GM19455 (cell line): ENCODE measurements at regions not wholly inside any gene's neighbourhood (a gene's known extent, or its start where the extent isn't known, plus 50 kb on each side); places are given as distances from the start of the nearest gene placed in this dataset.

Experiments used
- ATAC-seq: cut with Tn5 transposase; IDR thresholded peaks from one replicate; pipeline ENCODE4 v1.9.1; 2021; ENCODE audit not compliant: unreplicated experiment

GRCh38 chr5:163619951-163620350, 114.5 kb downstream of the MAT2B start:
- no peak for ATAC-seq

- ATAC-seq: no peak
These were observed 117.4 kb downstream of the MAT2B start for GRCh38 chr5:163622799-163623198.

DNA sequence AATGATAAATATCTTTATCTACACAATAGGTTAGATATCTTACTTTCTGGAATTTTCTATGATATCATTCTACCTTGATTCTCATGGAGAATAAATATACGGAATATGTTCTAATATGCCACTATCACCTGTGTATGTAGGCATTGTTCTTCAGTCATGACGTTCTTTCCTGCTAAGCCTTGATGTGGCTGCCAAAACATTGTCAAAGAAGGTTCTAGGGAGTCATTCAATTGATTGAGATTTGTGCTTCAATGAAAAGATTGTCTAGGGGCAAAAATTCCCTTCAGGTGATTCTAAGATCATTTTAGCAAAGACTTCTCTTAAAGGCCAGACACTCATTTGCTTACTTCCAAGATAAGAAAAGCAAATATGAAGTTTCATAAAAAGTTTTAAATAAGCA, 118.1 kb downstream of the MAT2B start:
- ATAC-seq: no peak

GRCh38 chr5:163623986-163624385, 118.6 kb downstream of the MAT2B start:
- no peak for ATAC-seq

- ATAC-seq: no peak
These were observed 119.0 kb downstream of the MAT2B start for GRCh38 chr5:163624431-163624830.

- ATAC-seq: no peak
These were observed 121.5 kb downstream of the MAT2B start for GRCh38 chr5:163626904-163627434.

DNA sequence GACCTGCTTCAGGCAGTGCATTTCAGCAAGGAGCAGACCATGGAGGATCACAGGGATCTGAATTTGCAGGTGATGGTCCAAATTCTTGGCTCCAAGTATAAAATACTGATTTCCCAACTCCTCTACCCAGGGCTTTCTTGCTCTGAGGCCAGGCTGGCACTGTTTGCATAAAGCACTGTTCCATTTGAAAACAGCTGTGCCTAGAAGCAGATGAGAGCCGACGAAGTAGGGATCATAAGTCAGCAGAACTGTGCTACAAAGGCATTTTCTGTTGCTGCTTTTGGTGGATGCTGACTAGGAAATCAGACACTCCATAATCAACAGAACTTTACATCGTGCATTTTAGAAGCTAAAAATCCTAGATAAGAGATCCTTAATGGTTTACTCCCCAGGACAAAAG, 126.4 kb downstream of the MAT2B start:
- ATAC-seq: no peak

- ATAC-seq: no peak
These were observed 128.6 kb downstream of the MAT2B start for GRCh38 chr5:163633926-163634460.

DNA sequence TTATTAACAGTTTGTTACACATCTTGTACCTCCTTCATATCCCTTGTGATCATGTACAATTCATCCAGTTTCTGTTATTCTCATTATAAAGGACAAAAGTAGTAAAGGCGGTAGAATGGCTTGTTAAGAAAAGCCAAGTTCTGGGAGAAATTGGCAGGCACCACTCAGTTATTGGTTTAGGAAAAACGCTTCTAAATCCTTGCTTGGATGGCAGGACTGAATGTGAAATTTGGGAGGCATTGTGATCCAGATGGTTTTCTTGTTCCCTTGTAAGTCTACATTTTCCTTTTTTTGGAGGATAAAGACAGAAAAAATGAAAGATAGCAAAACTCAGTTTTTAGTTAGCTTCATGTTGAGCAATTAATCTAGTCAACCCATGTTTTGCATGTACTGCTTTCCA, 130.2 kb downstream of the MAT2B start:
- no peak for ATAC-seq

DNA sequence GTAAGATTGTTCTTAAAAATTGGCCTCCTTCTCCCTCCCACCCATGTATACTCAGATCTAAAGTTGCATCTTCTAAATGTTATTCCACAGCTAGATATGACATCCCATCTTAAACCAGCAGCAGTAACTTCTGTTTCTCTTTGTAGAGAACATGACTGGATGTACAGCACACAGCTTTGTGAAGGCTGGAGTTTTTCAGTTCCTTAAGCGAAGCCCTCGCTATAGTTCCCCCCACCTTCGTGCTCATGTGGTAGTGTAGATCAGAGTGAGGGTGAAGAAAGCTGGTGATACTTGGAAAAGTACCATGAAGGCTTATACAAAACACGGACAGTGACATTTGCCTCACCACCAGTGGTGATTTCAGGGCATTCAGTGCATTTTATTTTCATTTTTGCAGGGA, 137.5 kb downstream of the MAT2B start:
- no peak for ATAC-seq

- ATAC-seq: no peak
These were observed 140.3 kb downstream of the MAT2B start for GRCh38 chr5:163645421-163646416.

- no peak for ATAC-seq
These were observed 144.1 kb downstream of the MAT2B start for GRCh38 chr5:163649514-163649913.

DNA sequence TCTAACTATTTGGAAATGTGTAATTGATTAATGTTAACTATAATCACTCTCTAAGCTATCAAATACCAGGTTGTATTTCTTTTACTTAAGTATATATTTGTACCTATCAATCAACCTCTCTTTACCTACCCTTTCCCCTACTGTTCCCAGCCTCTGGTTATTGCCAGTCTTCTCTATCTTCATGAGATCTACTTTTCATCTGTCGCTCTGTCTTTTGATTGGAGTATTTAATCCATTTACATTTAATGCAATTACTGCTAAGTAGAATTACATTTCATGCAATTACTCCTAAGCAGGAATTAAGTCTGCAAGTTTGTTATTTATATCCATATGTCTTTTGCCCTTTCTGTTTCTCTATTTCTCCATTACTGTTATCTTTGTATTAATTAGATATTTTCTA, 148.1 kb downstream of the MAT2B start:
- ATAC-seq: no peak

DNA sequence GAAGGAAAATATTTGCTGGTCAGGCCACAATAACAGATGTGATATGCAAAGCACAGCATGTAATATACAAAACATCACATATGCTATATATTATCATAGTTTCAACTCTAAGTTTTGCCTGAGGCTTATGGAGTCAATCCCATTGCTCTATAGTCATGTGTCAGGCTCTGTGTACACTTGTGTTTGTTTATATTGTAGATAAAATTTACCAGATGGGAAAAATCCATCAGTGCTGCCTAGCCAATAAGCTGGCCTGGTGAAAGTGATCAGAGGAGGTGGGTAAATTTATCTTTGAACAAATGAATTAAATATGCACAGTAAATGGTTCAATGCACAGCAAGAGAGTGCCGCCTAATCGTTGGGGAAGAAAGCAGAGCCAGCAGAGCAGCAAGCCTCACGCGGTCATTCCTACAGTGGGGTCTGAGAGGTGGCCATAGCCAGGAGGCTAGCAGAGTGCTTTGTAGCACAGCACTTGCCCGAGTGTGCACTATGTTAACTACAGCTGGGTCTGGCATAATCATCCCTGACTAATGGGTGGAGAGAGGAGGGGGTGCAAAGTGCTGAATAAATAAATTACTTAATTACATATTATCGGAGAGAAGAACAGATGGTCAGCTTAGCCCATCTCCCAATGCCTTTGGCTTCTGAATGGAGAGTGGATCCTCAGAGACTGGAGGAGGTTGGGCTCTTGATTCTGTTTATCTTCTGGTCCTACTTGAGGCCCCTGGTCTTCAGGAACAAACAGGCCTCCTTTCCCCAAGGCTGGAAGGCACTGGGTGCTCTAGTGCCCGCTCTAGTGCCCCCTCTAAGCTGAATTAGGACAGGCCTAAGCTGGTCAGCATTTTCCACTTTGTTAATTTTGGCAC, 153.5 kb downstream of the MAT2B start:
- no peak for ATAC-seq

GRCh38 chr5:163659568-163659902, 154.1 kb downstream of the MAT2B start:
- ATAC-seq: no peak

- no peak for ATAC-seq
These were observed 155.1 kb downstream of the MAT2B start for GRCh38 chr5:163660486-163660885.

GRCh38 chr5:163661360-163661759, 155.9 kb downstream of the MAT2B start:
- ATAC-seq: no peak

GRCh38 chr5:163670036-163670435, 164.6 kb downstream of the MAT2B start:
- no peak for ATAC-seq

DNA sequence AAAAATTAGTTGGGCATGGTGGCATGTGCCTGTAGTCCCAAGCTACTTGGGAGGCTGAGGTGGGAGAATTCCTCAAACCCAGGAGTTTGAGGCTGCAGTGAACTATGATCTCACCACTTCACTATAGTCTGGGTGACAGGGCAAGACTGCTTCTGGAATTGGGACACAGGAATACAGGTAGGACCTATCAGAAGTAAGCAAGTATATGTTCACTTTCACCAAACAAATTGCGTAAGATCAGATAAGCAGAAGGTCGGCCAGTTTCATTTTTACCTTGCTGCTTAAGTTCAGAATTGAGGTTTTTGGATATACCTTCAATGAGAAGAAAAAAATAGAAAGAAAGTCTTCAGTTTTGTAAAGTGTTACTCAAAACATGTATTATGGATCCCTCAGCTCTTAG, 171.7 kb downstream of the MAT2B start:
- ATAC-seq: no peak

- no peak for ATAC-seq
These were observed 176.8 kb downstream of the MAT2B start for GRCh38 chr5:163682234-163682633.

DNA sequence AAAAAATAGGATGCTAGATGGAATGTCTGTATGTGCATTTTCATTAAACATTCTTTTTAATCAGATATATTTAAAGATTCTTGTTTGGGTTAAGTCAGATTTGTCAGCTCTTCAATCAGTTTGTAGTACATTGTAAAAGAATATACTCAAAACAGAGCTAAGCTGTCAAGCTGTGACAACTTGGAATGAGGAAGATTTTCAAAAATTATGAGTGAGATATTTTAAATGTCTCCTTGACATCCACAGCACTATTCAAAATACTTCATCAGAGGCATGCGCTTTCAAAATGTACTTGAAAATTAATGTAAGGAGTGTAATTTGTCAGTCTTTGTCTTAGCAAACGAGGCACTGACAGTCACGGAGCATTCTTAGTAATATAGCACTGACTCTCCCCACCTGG, 182.0 kb downstream of the MAT2B start:
- ATAC-seq: no peak
